ENCODE measurements at regions not wholly inside any gene's neighbourhood (a gene's known extent, or its start where the extent isn't known, plus 50 kb on each side); places are given as distances from the start of the nearest gene placed in this dataset.

DNA sequence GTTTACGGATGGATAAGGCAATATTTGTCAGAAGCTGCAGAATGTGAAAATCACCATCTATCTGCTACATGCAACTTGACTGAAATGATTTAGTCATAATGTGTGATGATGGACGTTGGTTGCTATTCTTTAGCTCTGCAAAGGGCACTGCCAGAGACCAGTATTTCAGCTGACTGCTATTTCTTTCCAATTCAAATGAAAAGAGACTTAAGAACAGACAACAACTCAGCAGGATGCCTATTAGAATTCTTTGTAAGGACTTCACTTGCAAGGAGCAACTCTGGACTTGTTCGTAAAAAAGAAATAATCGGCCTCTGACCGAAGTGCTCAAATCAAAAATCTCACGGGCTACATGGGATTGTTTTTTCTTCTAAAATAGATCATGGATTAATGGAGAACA, 262.7 kb downstream of the DHX15 start:
- TF ChIP-seq FOS (IDR thresholded peaks at IDR 0.05; ENCODE audit: borderline replicate concordance, insufficient read depth, low read length) (no peak), MYC (IDR thresholded peaks at IDR 0.05; ENCODE audit: low read depth, low read length) (no peak)
- ChIA-PET CTCF (no interaction called here), POLR2A (no interaction called here)
- H4K20me1 ChIP-seq (replicated peaks; ENCODE audit: control insufficient read depth, extremely low read depth, insufficient read depth, low read length), result no peaks in the 10 kb centered on the region
- H3K27me3 ChIP-seq (ENCODE audit: control insufficient read depth in 2 of 2, insufficient read depth in 2 of 2, low read length in 2 of 2), result no peaks in the 10 kb centered on the region
- no peak overlapping the region for H3K9ac ChIP-seq (replicated peaks; ENCODE audit: extremely low read depth, insufficient read depth, low read length)
- H3K9me3 ChIP-seq (replicated peaks; ENCODE audit: control insufficient read depth, insufficient read depth, low read length), result no peaks in the 10 kb centered on the region
- DNase-seq (ENCODE audit: low read depth, low spot score), result no peak
- BruUV-seq (replicated peaks), result no TSS peak
- no peaks in the 10 kb centered on the region for H3K79me2 ChIP-seq (ENCODE audit: control insufficient read depth, insufficient read depth, low read length)
- intact Hi-C loops (cut with micrococcal nuclease) (no loop called here), dilution Hi-C loops (cut with MboI; ENCODE audit: extremely low pct_ligation_motif_present, low sequenced_read_pairs) (no loop called here)
- no peak overlapping the region for H3K4me3 ChIP-seq (replicated peaks in 1 of 3; ENCODE audit: insufficient read depth in 1 of 3, low read depth in 1 of 3, low read length in 3 of 3)
- no peak overlapping the region for H2AFZ ChIP-seq (ENCODE audit: low read depth, low read length)
- no peak overlapping the region for H3K4me2 ChIP-seq (ENCODE audit: insufficient read depth, low read length)
- no peaks in the 10 kb centered on the region for H3K4me1 ChIP-seq (ENCODE audit: control insufficient read depth, extremely low read depth, insufficient read depth, low read length)
- no peaks in the 10 kb centered on the region for H3K9me1 ChIP-seq (replicated peaks; ENCODE audit: control insufficient read depth, extremely low read depth, insufficient read depth, low read length)
- no peak for FAIRE-seq
- no peaks in the 10 kb centered on the region for H3K36me3 ChIP-seq (ENCODE audit: control insufficient read depth in 2 of 2, extremely low read depth in 1 of 2, insufficient read depth in 2 of 2, low read length in 2 of 2)
- no peak overlapping the region for H3K27ac ChIP-seq (ENCODE audit: insufficient read depth, low read depth, low read length)

DNA sequence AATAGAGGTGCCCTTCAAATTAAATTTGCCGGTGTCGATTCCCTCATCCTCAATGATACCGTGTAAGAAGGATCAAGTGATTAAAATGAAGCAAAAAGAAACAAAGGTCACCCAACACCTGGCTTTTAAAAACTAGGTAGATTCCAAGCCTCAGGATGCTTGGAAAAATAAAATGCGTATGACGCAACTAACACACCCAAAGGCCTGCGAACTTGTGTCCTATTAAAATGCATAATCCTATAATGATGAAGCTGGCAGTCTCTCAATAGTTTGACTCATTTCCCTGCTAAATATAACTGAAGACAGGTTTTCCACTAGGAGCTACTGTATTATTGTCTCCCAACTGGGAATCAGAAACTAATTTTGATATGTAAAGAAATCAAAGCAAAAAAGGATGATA, 263.2 kb downstream of the DHX15 start:
- Histone ChIP-seq H3K9me3 (replicated peaks; ENCODE audit: control insufficient read depth, insufficient read depth, low read length) (no peaks in the 10 kb centered on the region), H3K36me3 (ENCODE audit: control insufficient read depth in 2 of 2, extremely low read depth in 1 of 2, insufficient read depth in 2 of 2, low read length in 2 of 2) (no peaks in the 10 kb centered on the region), H3K9me1 (replicated peaks; ENCODE audit: control insufficient read depth, extremely low read depth, insufficient read depth, low read length) (no peaks in the 10 kb centered on the region), H3K4me3 (replicated peaks in 1 of 3; ENCODE audit: insufficient read depth in 1 of 3, low read depth in 1 of 3, low read length in 3 of 3) (no peak overlapping the region), H3K27ac (ENCODE audit: insufficient read depth, low read depth, low read length) (no peak overlapping the region), H2AFZ (ENCODE audit: low read depth, low read length) (no peak overlapping the region), H3K4me2 (ENCODE audit: insufficient read depth, low read length) (no peak overlapping the region), H4K20me1 (replicated peaks; ENCODE audit: control insufficient read depth, extremely low read depth, insufficient read depth, low read length) (no peaks in the 10 kb centered on the region), H3K79me2 (ENCODE audit: control insufficient read depth, insufficient read depth, low read length) (no peaks in the 10 kb centered on the region), H3K9ac (replicated peaks; ENCODE audit: extremely low read depth, insufficient read depth, low read length) (no peak overlapping the region), H3K27me3 (ENCODE audit: control insufficient read depth in 2 of 2, insufficient read depth in 2 of 2, low read length in 2 of 2) (no peaks in the 10 kb centered on the region), H3K4me1 (ENCODE audit: control insufficient read depth, extremely low read depth, insufficient read depth, low read length) (no peaks in the 10 kb centered on the region)
- ChIA-PET CTCF (no interaction called here), POLR2A (no interaction called here)
- no TSS peak for BruUV-seq (replicated peaks)
- TF ChIP-seq GATA2 (IDR thresholded peaks at IDR 0.05; ENCODE audit: insufficient read depth, insufficient read length, low read depth, low read length), result no peak
- no peak for TF ChIP-seq POLR2AphosphoS5 (IDR thresholded peaks at IDR 0.05; ENCODE audit: insufficient read depth, low read depth, low read length)
- TF ChIP-seq MAX (IDR thresholded peaks at IDR 0.05; ENCODE audit: insufficient read depth, insufficient read length), result no peak
- no peak for TF ChIP-seq MYC (IDR thresholded peaks at IDR 0.05; ENCODE audit: low read depth, low read length)
- no peak for TF ChIP-seq JUN (IDR thresholded peaks at IDR 0.05; ENCODE audit: borderline replicate concordance, insufficient read depth, insufficient read length, low read depth)
- no peak for TF ChIP-seq EZH2 (IDR thresholded peaks at IDR 0.05; ENCODE audit: borderline replicate concordance, low read depth, low read length, severe bottlenecking)
- no peak for TF ChIP-seq FOS (IDR thresholded peaks at IDR 0.05; ENCODE audit: borderline replicate concordance, insufficient read depth, low read length)
- no peak for TF ChIP-seq POLR2A (IDR thresholded peaks at IDR 0.05; ENCODE audit: low read depth, low read length)
- TF ChIP-seq CTCF (IDR thresholded peaks at IDR 0.05; ENCODE audit: extremely low read depth in 1 of 2, insufficient read depth in 1 of 2, low read depth in 1 of 2, low read length in 2 of 2), result no peak
- dilution Hi-C loops (cut with MboI; ENCODE audit: extremely low pct_ligation_motif_present, low sequenced_read_pairs), result no loop called here
- no peak for FAIRE-seq
- no peak for DNase-seq (ENCODE audit: low read depth, low spot score)
- intact Hi-C loops (cut with micrococcal nuclease), result no loop called here

Measured in endothelial cell of umbilical vein (primary cell).